Esophagus muscularis mucosa (tissue), 4 donors: ENCODE measurements at regions not wholly inside any gene's neighbourhood (a gene's known extent, or its start where the extent isn't known, plus 50 kb on each side); places are given as distances from the start of the nearest gene placed in this dataset.

ENCODE experiments used
- CTCF ChIP-seq, 3 experiments: fragments of 200-600 bp in 2 of 3; fragments of 450-650 bp in 1 of 3; sonication (generic) in 2 of 3; IDR thresholded peaks; one replicate each; pipeline ENCODE4 v1.5.1; 2017 to 2019; ENCODE audit warnings: antibody characterized with exemption in 3 of 3, mild to moderate bottlenecking in 2 of 3, moderate library complexity in 1 of 3
- EP300 ChIP-seq: sonication (generic); formaldehyde crosslinking; IDR thresholded peaks from one replicate; pipeline ENCODE4 v1.6.1; 2017; ENCODE audit warnings: antibody characterized with exemption
- POLR2A ChIP-seq: fragments of 450-650 bp; IDR thresholded peaks from one replicate; pipeline ENCODE4 v1.6.1; 2017; ENCODE audit warnings: antibody characterized with exemption, moderate library complexity, mild to moderate bottlenecking, low read depth
- POLR2AphosphoS5 ChIP-seq, 2 donors: sonication (generic); formaldehyde crosslinking; IDR thresholded peaks; one replicate each; pipeline ENCODE4 v1.6.1; 2017; ENCODE audit warnings: antibody characterized with exemption in 2 of 2

GRCh38 chrX:147680251-147680650 is 231.5 kb upstream of the FMR1 start:
- no peak for TF ChIP-seq POLR2A
- TF ChIP-seq POLR2AphosphoS5 (IDR thresholded peaks at IDR 0.05): no peak
- TF ChIP-seq CTCF (IDR thresholded peaks at IDR 0.05): no peak
- TF ChIP-seq EP300: no peak
